NCI-H82 treated with DMSO at 0.1 percent for 48 hours (cell line): ENCODE measurements at regions not wholly inside any gene's neighbourhood (a gene's known extent, or its start where the extent isn't known, plus 50 kb on each side); places are given as distances from the start of the nearest gene placed in this dataset.

ENCODE experiments used
- DNase-seq: peaks from one replicate; lab custom pipeline; 2025; ENCODE audit not compliant: unreplicated experiment; lab: John Stamatoyannopoulos, UW

GRCh38 chr20:11436113-11436905 is 481.4 kb upstream of the BTBD3 start:
- no peak for DNase-seq

GRCh38 chr20:11437090-11437489 is 480.6 kb upstream of the BTBD3 start:
- no peak for DNase-seq

- DNase-seq = no peak
Observed at GRCh38 chr20:11437611-11438380, 479.9 kb upstream of the BTBD3 start.

GRCh38 chr20:11438412-11438811 is 479.3 kb upstream of the BTBD3 start:
- DNase-seq = no peak

GRCh38 chr20:11443382-11444119 is 474.1 kb upstream of the BTBD3 start:
- DNase-seq = no peak

- DNase-seq = no peak
Observed at GRCh38 chr20:11445161-11445560, 472.5 kb upstream of the BTBD3 start.

GRCh38 chr20:11445891-11446290 is 471.8 kb upstream of the BTBD3 start:
- DNase-seq = no peak

- no peak for DNase-seq
Observed at GRCh38 chr20:11447371-11448100, 470.2 kb upstream of the BTBD3 start.

- no peak for DNase-seq
Observed at GRCh38 chr20:11448554-11448953, 469.1 kb upstream of the BTBD3 start.

- DNase-seq = no peak
Observed at GRCh38 chr20:11451793-11452291, 465.9 kb upstream of the BTBD3 start.

GRCh38 chr20:11452326-11452725 is 465.4 kb upstream of the BTBD3 start:
- no peak for DNase-seq

- no peak for DNase-seq
Observed at GRCh38 chr20:11453430-11453829, 464.3 kb upstream of the BTBD3 start.

- DNase-seq = no peak
Observed at GRCh38 chr20:11454966-11455799, 462.5 kb upstream of the BTBD3 start.

- no peak for DNase-seq
Observed at GRCh38 chr20:11457488-11457887, 460.2 kb upstream of the BTBD3 start.

- DNase-seq = no peak
Observed at GRCh38 chr20:11459090-11459890, 458.4 kb upstream of the BTBD3 start.

- no peak for DNase-seq
Observed at GRCh38 chr20:11467436-11467835, 450.3 kb upstream of the BTBD3 start.

GRCh38 chr20:11468880-11469279 is 448.8 kb upstream of the BTBD3 start:
- no peak for DNase-seq

- DNase-seq = no peak
Observed at GRCh38 chr20:11469795-11470435, 447.8 kb upstream of the BTBD3 start.

GRCh38 chr20:11473983-11474382 is 443.7 kb upstream of the BTBD3 start:
- no peak for DNase-seq
